Pancreas (tissue), 10 donors: ENCODE measurements at regions not wholly inside any gene's neighbourhood (a gene's known extent, or its start where the extent isn't known, plus 50 kb on each side); places are given as distances from the start of the nearest gene placed in this dataset.
"Not testable (repeated sequence)": the region's sequence is repeated elsewhere in the genome, so short reads cannot be mapped to it uniquely, and the experiment has no call there.

ENCODE experiments used
- ATAC-seq, 4 donors: fragments of 200-7000 bp; cut with Tn5 transposase; one replicate each; pipeline versions ENCODE4 v1.8.0 to v1.9.1; 2020; ENCODE audit warnings: mild to moderate bottlenecking in 4 of 4, moderate library complexity in 4 of 4
- DNase-seq, 6 donors: peaks; one replicate each; pipeline ENCODE4 v3.0.0-alpha.2; 2020
- FAIRE-seq: peaks from 2 replicates; lab custom pipeline; 2012; peaks lifted over from hg19 to GRCh38; lab: Jason Lieb, UNC
- H3K27ac ChIP-seq, 4 donors: fragments of 200-600 bp; sonication (generic); 1 replicate in 3 of 4; 2 replicates in 1 of 4; pipeline versions ENCODE4 v1.5.0 to v1.8.0; 2020
- H3K27me3 ChIP-seq, 4 donors: fragments of 200-600 bp; one replicate each; pipeline ENCODE4 v1.8.0; 2021
- H3K36me3 ChIP-seq, 3 donors: fragments of 200-600 bp; sonication (generic) in 1 of 3; one replicate each; pipeline versions ENCODE4 v1.5.0 to v1.8.0; 2020 to 2021
- H3K4me1 ChIP-seq, 3 donors: fragments of 200-600 bp; one replicate each; pipeline ENCODE4 v1.8.0; 2021
- H3K4me3 ChIP-seq, 4 donors: fragments of 200-600 bp; sonication (generic) in 2 of 4; one replicate each; pipeline versions ENCODE4 v1.5.0 to v1.8.0; 2020 to 2021
- H3K9me3 ChIP-seq, 4 donors: fragments of 200-600 bp; one replicate each; pipeline ENCODE4 v1.8.0; 2021
- CTCF ChIP-seq, 4 donors: fragments of 200-600 bp; sonication (generic) in 3 of 4; IDR thresholded peaks; one replicate each; pipeline versions ENCODE4 v1.5.0 to v1.8.0; 2021; ENCODE audit warnings: antibody characterized with exemption in 4 of 4
- WGBS, 2 donors: extraction: QIAGEN DNeasy Blood & Tissue Kit; methylation state at CpG; one replicate each; pipeline ENCODE4 v1.1.7; 2013; 5-methylcytosine and 5-hydroxymethylcytosine counted together
- intact Hi-C, 3 donors: fragments of 100-400 bp; cut with DNase I; formaldehyde crosslinking; loops; one replicate each; pipeline versions ENCODE4 v1.11.1 to v1.14.2; 2022
- donor health status: healthy with polysubstance abuse.
- donor health status: DM: no; HTN: no; CAD: no; lungs with moderate emphysema.
- donor health status: DM: no; HTN: no; CAD: no.
- donor health status: control.
- donor health status: control.
- donor health status: Bipolar disorder and iron deficiency.
- donor health status: DM: yes; HTN: yes; CAD: no.
- donor health status: DM: no; HTN: no; CAD: no.
- donor health status: DM: no; HTN: no; CAD: no.
- donor health status: DM: yes; HTN: yes; CAD: no.

- no peak for DNase-seq
- Histone ChIP-seq H3K9me3 (no peaks in the 10 kb centered on the region), H3K27me3 (no peaks in the 10 kb centered on the region), H3K27ac (no peak overlapping the region), H3K4me1 (no peaks in the 10 kb centered on the region), H3K4me3 (no peak overlapping the region), H3K36me3 (no peaks in the 10 kb centered on the region)
- intact Hi-C loops = no loop called here
- FAIRE-seq = no peak
- no peak for ATAC-seq
- TF ChIP-seq CTCF (IDR thresholded peaks at IDR 0.05) = no peak
Observed at GRCh38 chr3:88742674-88743507, 364.5 kb upstream of the EPHA3 start.

- H3K4me1 ChIP-seq = no peaks in the 10 kb centered on the region
- no peak for FAIRE-seq
- no peaks in the 10 kb centered on the region for H3K9me3 ChIP-seq
- H3K4me3 ChIP-seq = no peak overlapping the region
- WGBS, 2 donors = 83 to 89% methylated on average over 1 of the region's 1 CpG
- no peak overlapping the region for H3K27ac ChIP-seq
- intact Hi-C loops = no loop called here
- no peaks in the 10 kb centered on the region for H3K36me3 ChIP-seq
- H3K27me3 ChIP-seq = no peaks in the 10 kb centered on the region
- DNase-seq = no peak
- no peak for TF ChIP-seq CTCF (IDR thresholded peaks at IDR 0.05)
- no peak for ATAC-seq
Observed at GRCh38 chr3:88744896-88745295, 362.5 kb upstream of the EPHA3 start.

GRCh38 chr3:88747145-88747544 lies 360.3 kb upstream of the EPHA3 start:
- H3K27ac ChIP-seq, H3K27me3 ChIP-seq, H3K4me1 ChIP-seq, intact Hi-C loops, FAIRE-seq, H3K9me3 ChIP-seq, H3K36me3 ChIP-seq, H3K4me3 ChIP-seq, ATAC-seq: not testable (repeated sequence)
- peak in 1 of 6 donors; percentile 42 for DNase-seq
- 71 to 77% methylated on average over 6 of the region's 6 CpGs for WGBS, 2 donors

GRCh38 chr3:88758676-88759075 lies 348.7 kb upstream of the EPHA3 start:
- ATAC-seq (no peak), DNase-seq (no peak), FAIRE-seq (no peak)
- no peaks in the 10 kb centered on the region for H3K4me1 ChIP-seq
- no peak overlapping the region for H3K4me3 ChIP-seq
- H3K27ac ChIP-seq = no peak overlapping the region
- H3K9me3 ChIP-seq = no peaks in the 10 kb centered on the region
- WGBS, 2 donors = 45 to 46% methylated on average over 1 of the region's 1 CpG
- no peaks in the 10 kb centered on the region for H3K27me3 ChIP-seq
- no peak for TF ChIP-seq CTCF (IDR thresholded peaks at IDR 0.05)
- intact Hi-C loops = no loop called here
- no peaks in the 10 kb centered on the region for H3K36me3 ChIP-seq

GRCh38 chr3:88767746-88768145 lies 339.7 kb upstream of the EPHA3 start:
- no peak for TF ChIP-seq CTCF (IDR thresholded peaks at IDR 0.05)
- Histone ChIP-seq H3K27me3 (no peaks in the 10 kb centered on the region), H3K4me3 (no peak overlapping the region), H3K4me1 (no peaks in the 10 kb centered on the region), H3K9me3 (no peaks in the 10 kb centered on the region), H3K27ac (no peak overlapping the region), H3K36me3 (no peaks in the 10 kb centered on the region)
- no peak for ATAC-seq
- FAIRE-seq = no peak
- no peak for DNase-seq
- 71 to 79% methylated on average over 2 of the region's 2 CpGs for WGBS, 2 donors
- intact Hi-C loops = no loop called here
